ENCODE measurements at regions not wholly inside any gene's neighbourhood (a gene's known extent, or its start where the extent isn't known, plus 50 kb on each side); places are given as distances from the start of the nearest gene placed in this dataset.

- no peak for TF ChIP-seq FOXM1 (IDR thresholded peaks at IDR 0.05; ENCODE audit: borderline replicate concordance)
- no peak for TF ChIP-seq BHLHE40 (IDR thresholded peaks at IDR 0.05; ENCODE audit: borderline replicate concordance)
- no peak for TF ChIP-seq FOXK2 (IDR thresholded peaks at IDR 0.05)
- no peak for TF ChIP-seq CTBP1 (IDR thresholded peaks at IDR 0.05; ENCODE audit: borderline replicate concordance)
- TF ChIP-seq LEF1 (IDR thresholded peaks at IDR 0.05; ENCODE audit: borderline replicate concordance): no peak
- no peak for TF ChIP-seq SP1 (IDR thresholded peaks at IDR 0.05)
- no peak for TF ChIP-seq ARNT (IDR thresholded peaks at IDR 0.05)
- TF ChIP-seq FOXA1 (IDR thresholded peaks at IDR 0.05): no peak
- TF ChIP-seq TARDBP (IDR thresholded peaks at IDR 0.05): no peak
Observed at GRCh38 chr18:1124495-1124894, 219.8 kb downstream of the ADCYAP1 start.

Measured in HEK293T (cell line).